ENCODE measurements at regions not wholly inside any gene's neighbourhood (a gene's known extent, or its start where the extent isn't known, plus 50 kb on each side); places are given as distances from the start of the nearest gene placed in this dataset.

- TF ChIP-seq SIN3A (IDR thresholded peaks at IDR 0.05; ENCODE audit: borderline replicate concordance, insufficient read depth, low read length), result no peak
- TF ChIP-seq FOXP2 (optimal IDR thresholded peaks at IDR 0.05; ENCODE audit: borderline replicate concordance, extremely low read depth, extremely low read length, insufficient read depth), result no peak
- TF ChIP-seq POLR2AphosphoS5 (IDR thresholded peaks at IDR 0.05; ENCODE audit: low read depth, low read length), result no peak
- TF ChIP-seq TAF1 (IDR thresholded peaks at IDR 0.05; ENCODE audit: borderline replicate concordance, insufficient read depth, low read length), result no peak
- no peak for TF ChIP-seq REST (IDR thresholded peaks at IDR 0.05; ENCODE audit: insufficient read depth in 1 of 2, low read depth in 2 of 2, low read length in 2 of 2)
Observed at GRCh38 chr12:107352347-107353081, 259.2 kb upstream of the CRY1 start.

GRCh38 chr12:107353312-107353711, 260.0 kb upstream of the CRY1 start:
- TF ChIP-seq POLR2AphosphoS5 (IDR thresholded peaks at IDR 0.05; ENCODE audit: low read depth, low read length) (no peak), REST (IDR thresholded peaks at IDR 0.05; ENCODE audit: insufficient read depth in 1 of 2, low read depth in 2 of 2, low read length in 2 of 2) (no peak), TAF1 (IDR thresholded peaks at IDR 0.05; ENCODE audit: borderline replicate concordance, insufficient read depth, low read length) (no peak), SIN3A (IDR thresholded peaks at IDR 0.05; ENCODE audit: borderline replicate concordance, insufficient read depth, low read length) (no peak), FOXP2 (optimal IDR thresholded peaks at IDR 0.05; ENCODE audit: borderline replicate concordance, extremely low read depth, extremely low read length, insufficient read depth) (no peak)

- TF ChIP-seq TAF1 (IDR thresholded peaks at IDR 0.05; ENCODE audit: borderline replicate concordance, insufficient read depth, low read length), result no peak
- no peak for TF ChIP-seq FOXP2 (optimal IDR thresholded peaks at IDR 0.05; ENCODE audit: borderline replicate concordance, extremely low read depth, extremely low read length, insufficient read depth)
- no peak for TF ChIP-seq REST (IDR thresholded peaks at IDR 0.05; ENCODE audit: insufficient read depth in 1 of 2, low read depth in 2 of 2, low read length in 2 of 2)
- no peak for TF ChIP-seq POLR2AphosphoS5 (IDR thresholded peaks at IDR 0.05; ENCODE audit: low read depth, low read length)
- TF ChIP-seq SIN3A (IDR thresholded peaks at IDR 0.05; ENCODE audit: borderline replicate concordance, insufficient read depth, low read length), result no peak
Observed at GRCh38 chr12:107355004-107355565, 261.7 kb upstream of the CRY1 start.

GRCh38 chr12:107355612-107356011, 262.3 kb upstream of the CRY1 start:
- no peak for TF ChIP-seq TAF1 (IDR thresholded peaks at IDR 0.05; ENCODE audit: borderline replicate concordance, insufficient read depth, low read length)
- TF ChIP-seq POLR2AphosphoS5 (IDR thresholded peaks at IDR 0.05; ENCODE audit: low read depth, low read length), result no peak
- TF ChIP-seq SIN3A (IDR thresholded peaks at IDR 0.05; ENCODE audit: borderline replicate concordance, insufficient read depth, low read length), result no peak
- no peak for TF ChIP-seq FOXP2 (optimal IDR thresholded peaks at IDR 0.05; ENCODE audit: borderline replicate concordance, extremely low read depth, extremely low read length, insufficient read depth)
- TF ChIP-seq REST (IDR thresholded peaks at IDR 0.05; ENCODE audit: insufficient read depth in 1 of 2, low read depth in 2 of 2, low read length in 2 of 2), result no peak
